IMR-90 (cell line): ENCODE measurements at regions not wholly inside any gene's neighbourhood (a gene's known extent, or its start where the extent isn't known, plus 50 kb on each side); places are given as distances from the start of the nearest gene placed in this dataset.

ENCODE experiments used
- ATAC-seq: fragments of 200-7000 bp; cut with Tn5 transposase; 2 replicates; pipeline ENCODE4 v1.9.1; 2020; ENCODE audit warnings: low read depth, mild to moderate bottlenecking, moderate library complexity
- BruUV-seq: library from RNA; stranded (reverse); fragments of 400-500 nt; replicated peaks from 2 replicates; lab custom pipeline; 2021; lab: Mats Ljungman, UMichigan
- CTCF ChIA-PET: fragments of 300-600 bp; formaldehyde crosslinking; extraction: SDS; loops from one replicate; lab custom pipeline; 2021; ENCODE audit warnings: antibody characterized with exemption; lab: Yijun Ruan, JAX
- POLR2A ChIA-PET: fragments of 300-600 bp; sonication (Branson Sonifier 250); formaldehyde crosslinking; loops from one replicate; lab custom pipeline; 2022; ENCODE audit warnings: antibody characterized with exemption; ENCODE audit not compliant: unreplicated experiment; lab: Charles Lee
- DNase-seq: peaks from one replicate; pipeline ENCODE4 v3.0.0; 2013
- H2AFZ ChIP-seq: replicated peaks from 2 replicates; pipeline ENCODE3; 2013; ENCODE audit warnings: low read length, mild to moderate bottlenecking; ENCODE audit not compliant: poor library complexity
- H2AK5ac ChIP-seq: 2 replicates; pipeline ENCODE4 v1.6.1; 2013; ENCODE audit warnings: low read depth, low read length, inconsistent platforms
- H2AK9ac ChIP-seq: replicated peaks from 2 replicates; pipeline ENCODE3; 2013; ENCODE audit warnings: mild to moderate bottlenecking, low read depth, low read length, moderate library complexity; ENCODE audit not compliant: poor library complexity
- H2BK120ac ChIP-seq: 2 replicates; pipeline ENCODE4 v1.6.1; 2013; ENCODE audit warnings: low read depth, low read length, inconsistent platforms
- H2BK15ac ChIP-seq: 3 replicates; pipeline ENCODE4 v1.6.1; 2013; ENCODE audit warnings: low read depth, low read length, inconsistent platforms
- H2BK20ac ChIP-seq: 2 replicates; pipeline ENCODE4 v1.6.1; 2013; ENCODE audit warnings: low read depth, mild to moderate bottlenecking, inconsistent platforms, low read length, moderate library complexity
- H2BK5ac ChIP-seq: 2 replicates; pipeline ENCODE4 v1.6.1; 2013; ENCODE audit warnings: mild to moderate bottlenecking, low read depth, low read length, inconsistent platforms; ENCODE audit not compliant: poor library complexity, severe bottlenecking
- H3K14ac ChIP-seq: replicated peaks from 2 replicates; pipeline ENCODE4 v1.6.1; 2013; ENCODE audit warnings: low read depth, low read length, inconsistent platforms
- H3K18ac ChIP-seq: 2 replicates; pipeline ENCODE4 v1.6.1; 2013; ENCODE audit warnings: low read depth, low read length, control low read depth
- H3K23ac ChIP-seq: 2 replicates; pipeline ENCODE4 v1.6.1; 2013; ENCODE audit warnings: low read depth, low read length, inconsistent platforms
- H3K27ac ChIP-seq: 2 replicates; pipeline ENCODE4 v1.5.1; 2013; ENCODE audit warnings: mild to moderate bottlenecking, control low read depth, low read length; ENCODE audit not compliant: insufficient read depth
- H3K27me3 ChIP-seq: 2 replicates; pipeline ENCODE4 v1.6.1; 2013; ENCODE audit warnings: low read length; ENCODE audit not compliant: control insufficient read depth, insufficient read depth
- H3K36me3 ChIP-seq: 2 replicates; pipeline ENCODE4 v1.6.1; 2013; ENCODE audit warnings: low read length, mixed read lengths; ENCODE audit not compliant: control insufficient read depth, insufficient read depth
- H3K4ac ChIP-seq: 2 replicates; pipeline ENCODE4 v1.6.1; 2013; ENCODE audit warnings: low read depth, low read length, inconsistent platforms
- H3K4me1 ChIP-seq: 2 replicates; pipeline ENCODE4 v1.6.1; 2013; ENCODE audit warnings: low read length, mixed read lengths; ENCODE audit not compliant: control insufficient read depth, insufficient read depth
- H3K4me2 ChIP-seq: 2 replicates; pipeline ENCODE4 v1.6.1; 2013; ENCODE audit warnings: low read depth, mild to moderate bottlenecking, control low read depth, low read length, moderate library complexity
- H3K4me3 ChIP-seq: 2 replicates; pipeline ENCODE4 v1.5.1; 2013; ENCODE audit warnings: low read depth, mild to moderate bottlenecking, control low read depth, low read length, moderate library complexity; ENCODE audit not compliant: insufficient read depth
- H3K56ac ChIP-seq: 2 replicates; pipeline ENCODE4 v1.6.1; 2013; ENCODE audit warnings: low read length, inconsistent platforms; ENCODE audit not compliant: insufficient read depth; ENCODE audit errors: extremely low read depth
- H3K79me1 ChIP-seq, 2 experiments: 2 replicates each; pipeline ENCODE4 v1.6.1; 2013; ENCODE audit warnings: low read length in 2 of 2, inconsistent platforms in 1 of 2, low read depth in 1 of 2
- H3K9ac ChIP-seq: 2 replicates; pipeline ENCODE4 v1.6.1; 2013; ENCODE audit warnings: low read depth, low read length, control low read depth
- H3K9me1 ChIP-seq: 2 replicates; pipeline ENCODE4 v1.6.1; 2013; ENCODE audit warnings: low read length, inconsistent platforms; ENCODE audit not compliant: insufficient read depth
- H3K9me3 ChIP-seq: 2 replicates; pipeline ENCODE4 v1.6.1; 2013; ENCODE audit warnings: low read length; ENCODE audit not compliant: control insufficient read depth, insufficient read depth
- H4K20me1 ChIP-seq: 2 replicates; pipeline ENCODE4 v1.6.1; 2013; ENCODE audit warnings: low read length, inconsistent platforms; ENCODE audit not compliant: insufficient read depth
- H4K5ac ChIP-seq: 2 replicates; pipeline ENCODE4 v1.6.1; 2013; ENCODE audit warnings: mild to moderate bottlenecking, low read depth, low read length, control low read depth
- H4K8ac ChIP-seq, 2 experiments: 2 replicates each; pipeline ENCODE4 v1.6.1; 2013; ENCODE audit warnings: low read depth in 2 of 2, low read length in 2 of 2, control low read depth in 1 of 2, inconsistent platforms in 1 of 2
- H4K91ac ChIP-seq: 2 replicates; pipeline ENCODE4 v1.6.1; 2013; ENCODE audit warnings: low read depth, low read length, inconsistent platforms; ENCODE audit not compliant: insufficient read depth
- CEBPB ChIP-seq: IDR thresholded peaks from 2 replicates; pipeline ENCODE4 v1.6.1; 2012; ENCODE audit warnings: low read depth, low read length, improper control_type of control experiment
- CHD1 ChIP-seq: IDR thresholded peaks from 2 replicates; pipeline ENCODE4 v1.6.1; 2012; ENCODE audit warnings: low read depth, low read length, improper control_type of control experiment
- MAFK ChIP-seq: IDR thresholded peaks from 2 replicates; pipeline ENCODE4 v1.6.1; 2012; ENCODE audit warnings: low read depth, low read length, improper control_type of control experiment
- MAZ ChIP-seq: IDR thresholded peaks from 2 replicates; pipeline ENCODE4 v1.6.1; 2012; ENCODE audit warnings: low read depth, mild to moderate bottlenecking, low read length, improper control_type of control experiment, moderate library complexity, borderline replicate concordance
- POLR2A ChIP-seq: IDR thresholded peaks from 2 replicates; pipeline ENCODE4 v1.6.1; 2012; ENCODE audit warnings: mild to moderate bottlenecking, low read depth, low read length
- RFX5 ChIP-seq: IDR thresholded peaks from 2 replicates; pipeline ENCODE4 v1.8.0; 2012; ENCODE audit warnings: low read depth, mild to moderate bottlenecking, low read length, moderate library complexity
- SMC3 ChIP-seq: fragments of 150-350 bp; IDR thresholded peaks from 2 replicates; pipeline ENCODE4 v1.6.1; 2016; ENCODE audit warnings: low read depth, mild to moderate bottlenecking, antibody characterized with exemption, low read length, moderate library complexity
- dilution Hi-C: fragments of 300-500 bp; cut with HindIII; formaldehyde crosslinking; loops from one replicate; pipeline ENCODE4 v1.14.3; 2018; ENCODE audit warnings: low sequenced_read_pairs; ENCODE audit not compliant: unreplicated experiment
- in situ Hi-C: fragments of 300-500 bp; cut with MboI; formaldehyde crosslinking; loops from 3 replicates; pipeline ENCODE4 v1.14.3; 2019; ENCODE audit warnings: low sequenced_read_pairs, inconsistent platforms, mixed read lengths
- intact Hi-C: fragments of 100-400 bp; cut with micrococcal nuclease; formaldehyde crosslinking; loops from 2 replicates; pipeline ENCODE4 v1.10.0; 2022
- TF ChIP-seq, protein P1 (sequence below): conservative IDR thresholded peaks from 2 replicates; pipeline ENCODE4 v1.5.1; 2012; ENCODE audit warnings: mild to moderate bottlenecking, low read depth, low read length, improper control_type of control experiment
- TF ChIP-seq, protein P2 (sequence below): fragments of 150-350 bp; IDR thresholded peaks from 2 replicates; pipeline ENCODE4 v1.6.1; 2016; ENCODE audit warnings: low read depth, mild to moderate bottlenecking, low read length, moderate library complexity, borderline replicate concordance

DNA sequence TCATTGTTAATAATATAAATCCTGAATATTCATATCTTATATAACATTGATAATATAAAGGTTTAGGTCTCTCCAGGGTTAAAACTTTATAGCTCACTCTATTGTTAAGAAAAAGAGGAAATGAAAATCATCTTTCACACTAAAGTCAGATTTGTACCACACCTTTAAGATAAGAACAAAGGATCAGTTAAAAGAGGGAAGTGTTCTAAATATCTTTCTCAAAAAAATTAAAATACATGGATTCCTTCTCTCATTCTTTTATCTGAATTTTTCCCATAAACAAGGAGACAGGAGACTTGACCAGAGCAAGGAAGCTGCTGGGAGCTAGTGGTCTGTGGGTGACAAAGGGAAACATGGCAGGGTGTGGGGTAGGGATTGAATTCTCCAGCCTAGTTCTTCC lies 323.0 kb upstream of the CPXCR1 start:
- ChIA-PET POLR2A (no interaction called here), CTCF (no interaction called here)
- H3K56ac ChIP-seq, result no peak overlapping the region
- H3K9me1 ChIP-seq, result no peaks in the 10 kb centered on the region
- no peaks in the 10 kb centered on the region for H4K20me1 ChIP-seq
- no peak overlapping the region for H3K4me2 ChIP-seq
- H3K4me1 ChIP-seq, result no peaks in the 10 kb centered on the region
- H3K9me3 ChIP-seq, result 0 out of 2 replicates have a peak, but pooled peaks cover 3% of the 10 kb centered on the region
- H3K27me3 ChIP-seq, result no peaks in the 10 kb centered on the region
- no peaks in the 10 kb centered on the region for H3K79me1 ChIP-seq
- in situ Hi-C loops (no loop called here), dilution Hi-C loops (no loop called here), intact Hi-C loops (no loop called here)
- H2BK5ac ChIP-seq, result no peak overlapping the region
- H3K18ac ChIP-seq, result no peak overlapping the region
- no peaks in the 10 kb centered on the region for H3K36me3 ChIP-seq
- no peak overlapping the region for H2BK120ac ChIP-seq
- no peak overlapping the region for H3K23ac ChIP-seq
- no peak overlapping the region for H2BK15ac ChIP-seq
- BruUV-seq, result no TSS peak
- no peak overlapping the region for H3K4ac ChIP-seq
- DNase-seq (no peak), ATAC-seq (no peak)
- no peak overlapping the region for H3K27ac ChIP-seq
- no peak overlapping the region for H2AFZ ChIP-seq
- H4K8ac ChIP-seq, result no peak overlapping the region
- no peak overlapping the region for H2BK20ac ChIP-seq
- no peak overlapping the region for H3K4me3 ChIP-seq
- H2AK5ac ChIP-seq, result no peak overlapping the region
- no peak overlapping the region for H2AK9ac ChIP-seq
- H4K5ac ChIP-seq, result no peak overlapping the region
- no peak overlapping the region for H4K91ac ChIP-seq
- TF ChIP-seq MAFK, result no peak
- no peak for TF ChIP-seq SMC3
- no peak for TF ChIP-seq CEBPB
- TF ChIP-seq CHD1, result no peak
- no peak for TF ChIP-seq MAZ
- no peak for TF ChIP-seq RFX5
- TF ChIP-seq, protein P1, sequence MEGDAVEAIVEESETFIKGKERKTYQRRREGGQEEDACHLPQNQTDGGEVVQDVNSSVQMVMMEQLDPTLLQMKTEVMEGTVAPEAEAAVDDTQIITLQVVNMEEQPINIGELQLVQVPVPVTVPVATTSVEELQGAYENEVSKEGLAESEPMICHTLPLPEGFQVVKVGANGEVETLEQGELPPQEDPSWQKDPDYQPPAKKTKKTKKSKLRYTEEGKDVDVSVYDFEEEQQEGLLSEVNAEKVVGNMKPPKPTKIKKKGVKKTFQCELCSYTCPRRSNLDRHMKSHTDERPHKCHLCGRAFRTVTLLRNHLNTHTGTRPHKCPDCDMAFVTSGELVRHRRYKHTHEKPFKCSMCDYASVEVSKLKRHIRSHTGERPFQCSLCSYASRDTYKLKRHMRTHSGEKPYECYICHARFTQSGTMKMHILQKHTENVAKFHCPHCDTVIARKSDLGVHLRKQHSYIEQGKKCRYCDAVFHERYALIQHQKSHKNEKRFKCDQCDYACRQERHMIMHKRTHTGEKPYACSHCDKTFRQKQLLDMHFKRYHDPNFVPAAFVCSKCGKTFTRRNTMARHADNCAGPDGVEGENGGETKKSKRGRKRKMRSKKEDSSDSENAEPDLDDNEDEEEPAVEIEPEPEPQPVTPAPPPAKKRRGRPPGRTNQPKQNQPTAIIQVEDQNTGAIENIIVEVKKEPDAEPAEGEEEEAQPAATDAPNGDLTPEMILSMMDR, result no peak
- TF ChIP-seq, protein P2, sequence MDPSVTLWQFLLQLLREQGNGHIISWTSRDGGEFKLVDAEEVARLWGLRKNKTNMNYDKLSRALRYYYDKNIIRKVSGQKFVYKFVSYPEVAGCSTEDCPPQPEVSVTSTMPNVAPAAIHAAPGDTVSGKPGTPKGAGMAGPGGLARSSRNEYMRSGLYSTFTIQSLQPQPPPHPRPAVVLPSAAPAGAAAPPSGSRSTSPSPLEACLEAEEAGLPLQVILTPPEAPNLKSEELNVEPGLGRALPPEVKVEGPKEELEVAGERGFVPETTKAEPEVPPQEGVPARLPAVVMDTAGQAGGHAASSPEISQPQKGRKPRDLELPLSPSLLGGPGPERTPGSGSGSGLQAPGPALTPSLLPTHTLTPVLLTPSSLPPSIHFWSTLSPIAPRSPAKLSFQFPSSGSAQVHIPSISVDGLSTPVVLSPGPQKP, result no peak
- no peak for TF ChIP-seq POLR2A
- H3K9ac ChIP-seq, result no peak overlapping the region
- no peak overlapping the region for H3K14ac ChIP-seq
